PC-3 (cell line): ENCODE measurements at regions not wholly inside any gene's neighbourhood (a gene's known extent, or its start where the extent isn't known, plus 50 kb on each side); places are given as distances from the start of the nearest gene placed in this dataset.

ENCODE experiments used
- EZH2 ChIP-seq: fragments of 300-600 bp; sonication (generic); IDR thresholded peaks from one replicate; pipeline ENCODE4 v1.6.1; 2017; ENCODE audit warnings: antibody characterized with exemption, mild to moderate bottlenecking, low read length; ENCODE audit not compliant: unreplicated experiment
- TF ChIP-seq, protein P1 (sequence below): fragments of 300-600 bp; sonication (generic); conservative IDR thresholded peaks from 2 replicates; pipeline ENCODE4 v1.5.1; 2017; ENCODE audit warnings: antibody characterized with exemption, low read depth, mild to moderate bottlenecking, low read length

DNA sequence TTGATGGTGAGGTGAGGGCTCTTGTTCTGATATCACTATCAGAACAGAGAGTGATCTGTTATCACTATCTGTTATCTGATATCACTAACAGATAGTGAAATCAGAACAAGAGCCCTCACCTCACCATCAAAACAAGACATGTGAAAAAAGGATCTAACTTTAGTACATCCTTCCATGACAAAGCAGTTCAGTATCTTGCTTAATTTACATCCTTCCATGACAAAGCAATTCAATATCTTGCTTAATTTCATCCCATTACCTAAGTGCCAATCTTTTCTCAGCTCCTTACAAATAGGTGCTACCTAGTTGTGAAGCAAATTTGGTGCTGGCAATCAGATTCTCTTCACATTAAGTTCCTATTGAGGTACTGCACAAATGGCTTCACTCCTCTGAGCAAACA is 1865.6 kb upstream of the FLRT2 start:
- TF ChIP-seq, protein P1, sequence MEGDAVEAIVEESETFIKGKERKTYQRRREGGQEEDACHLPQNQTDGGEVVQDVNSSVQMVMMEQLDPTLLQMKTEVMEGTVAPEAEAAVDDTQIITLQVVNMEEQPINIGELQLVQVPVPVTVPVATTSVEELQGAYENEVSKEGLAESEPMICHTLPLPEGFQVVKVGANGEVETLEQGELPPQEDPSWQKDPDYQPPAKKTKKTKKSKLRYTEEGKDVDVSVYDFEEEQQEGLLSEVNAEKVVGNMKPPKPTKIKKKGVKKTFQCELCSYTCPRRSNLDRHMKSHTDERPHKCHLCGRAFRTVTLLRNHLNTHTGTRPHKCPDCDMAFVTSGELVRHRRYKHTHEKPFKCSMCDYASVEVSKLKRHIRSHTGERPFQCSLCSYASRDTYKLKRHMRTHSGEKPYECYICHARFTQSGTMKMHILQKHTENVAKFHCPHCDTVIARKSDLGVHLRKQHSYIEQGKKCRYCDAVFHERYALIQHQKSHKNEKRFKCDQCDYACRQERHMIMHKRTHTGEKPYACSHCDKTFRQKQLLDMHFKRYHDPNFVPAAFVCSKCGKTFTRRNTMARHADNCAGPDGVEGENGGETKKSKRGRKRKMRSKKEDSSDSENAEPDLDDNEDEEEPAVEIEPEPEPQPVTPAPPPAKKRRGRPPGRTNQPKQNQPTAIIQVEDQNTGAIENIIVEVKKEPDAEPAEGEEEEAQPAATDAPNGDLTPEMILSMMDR = no peak
- TF ChIP-seq EZH2 = no peak
